HG02981 (cell line): ENCODE measurements at regions not wholly inside any gene's neighbourhood (a gene's known extent, or its start where the extent isn't known, plus 50 kb on each side); places are given as distances from the start of the nearest gene placed in this dataset.
"Not testable (repeated sequence)": the region's sequence is repeated elsewhere in the genome, so short reads cannot be mapped to it uniquely, and the experiment has no call there.

Source experiments
- ATAC-seq: cut with Tn5 transposase; IDR thresholded peaks from one replicate; pipeline ENCODE4 v1.9.1; 2021; ENCODE audit warnings: mild to moderate bottlenecking, moderate library complexity; ENCODE audit not compliant: unreplicated experiment

DNA sequence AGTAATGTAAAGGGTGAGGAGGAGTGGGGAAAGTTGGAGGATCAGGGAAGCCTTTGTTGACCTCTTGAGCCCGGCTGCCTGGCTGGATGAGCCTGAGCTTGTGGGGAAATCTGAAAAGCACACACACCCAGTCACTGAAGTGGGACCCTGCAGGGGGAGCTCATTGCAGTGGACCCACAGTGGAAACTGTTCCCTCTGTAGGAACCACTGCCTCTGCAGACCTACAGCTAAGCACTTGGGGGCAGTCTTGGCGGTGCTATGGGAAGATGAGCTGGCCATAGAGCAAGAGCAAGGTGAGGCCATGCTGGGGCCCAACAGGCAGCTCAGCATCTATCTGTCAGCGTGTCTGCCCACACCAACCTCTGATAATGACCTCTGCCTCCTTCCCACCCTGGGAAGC lies 294.8 kb downstream of the TSHZ3 start:
- ATAC-seq, result no peak

GRCh38 chr19:31049431-31049830 lies 299.8 kb downstream of the TSHZ3 start:
- ATAC-seq, result no peak

- no peak for ATAC-seq
These were observed 303.2 kb downstream of the TSHZ3 start for GRCh38 chr19:31046024-31046423.

DNA sequence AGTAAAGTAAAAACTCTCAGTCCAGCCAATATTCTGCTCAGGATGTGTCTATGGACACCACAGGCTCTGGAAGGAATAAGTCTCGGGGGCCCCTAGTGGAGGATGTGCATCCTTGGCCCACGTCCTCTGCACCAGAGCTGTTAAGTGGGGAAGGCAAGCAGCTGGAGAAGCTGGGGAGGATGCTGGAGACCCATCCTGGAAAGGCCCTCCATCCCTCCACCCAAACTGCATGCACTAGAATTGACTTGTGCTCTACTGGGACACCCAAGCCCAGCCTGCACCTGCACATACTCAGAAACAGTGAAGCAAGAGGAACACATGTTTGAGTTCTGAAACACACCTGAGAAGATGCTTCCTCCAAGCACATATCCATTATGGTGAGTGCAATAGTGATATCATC lies 307.8 kb downstream of the TSHZ3 start:
- no peak for ATAC-seq

- ATAC-seq, result no peak
These were observed 310.1 kb downstream of the TSHZ3 start for GRCh38 chr19:31039151-31039550.

GRCh38 chr19:31037286-31037980 lies 311.8 kb downstream of the TSHZ3 start:
- ATAC-seq, result no peak

DNA sequence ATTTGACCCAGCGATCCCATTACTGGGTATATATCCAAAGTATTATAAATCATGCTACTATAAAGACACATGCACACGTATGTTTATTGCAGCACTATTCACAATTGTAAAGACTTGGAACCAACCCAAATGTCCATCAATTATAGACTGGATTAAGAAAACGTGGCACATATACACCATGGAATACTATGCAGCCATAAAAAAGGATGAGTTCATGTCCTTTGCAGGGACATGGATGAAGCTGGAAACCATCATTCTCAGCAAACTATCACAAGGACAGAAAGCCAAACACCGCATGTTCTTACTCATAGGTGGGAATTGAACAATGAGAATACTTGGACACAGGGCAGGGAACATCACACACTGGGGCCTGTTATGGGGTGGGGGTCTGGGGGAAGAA lies 317.8 kb downstream of the TSHZ3 start:
- not testable (repeated sequence) for ATAC-seq

GRCh38 chr19:31023038-31023437 lies 326.2 kb downstream of the TSHZ3 start:
- ATAC-seq, result no peak

DNA sequence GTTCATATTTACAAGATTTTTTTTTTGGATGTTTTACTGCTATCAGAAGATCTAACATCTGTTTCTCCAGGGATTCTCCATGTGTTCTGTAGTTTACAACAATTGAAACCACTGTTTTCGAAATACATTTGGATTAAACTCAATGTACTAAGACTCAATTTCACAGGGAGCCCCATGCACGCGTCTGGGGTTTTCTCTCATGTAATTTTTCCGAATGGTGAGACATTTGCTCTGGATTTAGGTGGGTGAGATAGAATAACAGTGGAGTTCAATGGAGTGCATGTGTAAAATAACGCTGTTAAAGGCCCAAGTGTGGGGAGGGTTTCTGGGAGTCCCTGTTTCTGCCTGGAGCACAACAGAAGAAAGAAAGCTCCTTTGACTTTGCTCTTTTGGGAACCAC lies 330.3 kb downstream of the TSHZ3 start:
- ATAC-seq, result no peak

DNA sequence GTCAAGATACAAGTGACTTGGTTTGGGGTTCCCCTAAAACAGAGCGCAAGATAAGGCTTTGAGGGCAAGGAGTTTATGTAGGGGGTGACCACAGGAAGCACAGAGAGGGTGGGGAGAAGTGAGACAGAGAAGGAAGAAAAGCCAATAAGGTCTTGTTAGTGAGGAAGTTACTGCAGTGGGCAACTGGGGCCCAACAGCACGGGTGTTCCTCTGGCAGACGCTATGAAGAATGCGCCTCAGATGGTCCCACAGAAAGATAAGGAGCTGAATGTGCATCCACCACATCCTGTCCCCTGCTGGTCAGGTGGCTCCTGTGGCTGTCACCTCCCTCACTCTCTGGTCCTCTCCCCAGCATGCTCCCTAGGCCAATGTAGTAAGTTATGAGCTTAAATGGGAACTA lies 333.5 kb downstream of the TSHZ3 start:
- ATAC-seq, result no peak

DNA sequence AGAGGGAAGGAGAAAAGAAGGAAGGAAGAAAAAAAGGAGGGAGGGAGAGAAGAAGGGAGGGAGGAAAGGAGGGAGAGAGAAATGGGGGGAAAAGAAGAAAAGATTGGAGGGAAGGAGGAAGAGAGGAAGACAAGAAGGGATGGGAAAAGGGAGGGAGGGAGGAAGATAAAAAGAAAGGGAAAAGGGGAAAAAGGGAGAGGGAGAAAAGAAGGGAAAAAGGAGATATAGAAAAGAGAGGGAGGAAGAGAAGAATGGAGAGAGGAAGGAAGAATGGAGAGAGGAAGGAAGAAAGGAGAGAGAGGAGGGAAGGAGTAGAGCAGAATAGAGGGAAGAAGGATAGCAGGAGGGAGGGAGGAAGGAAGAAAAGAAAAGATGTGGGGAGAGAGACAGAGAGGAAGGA lies 334.6 kb downstream of the TSHZ3 start:
- ATAC-seq, result no peak

GRCh38 chr19:31013384-31014020 lies 335.7 kb downstream of the TSHZ3 start:
- no peak for ATAC-seq

DNA sequence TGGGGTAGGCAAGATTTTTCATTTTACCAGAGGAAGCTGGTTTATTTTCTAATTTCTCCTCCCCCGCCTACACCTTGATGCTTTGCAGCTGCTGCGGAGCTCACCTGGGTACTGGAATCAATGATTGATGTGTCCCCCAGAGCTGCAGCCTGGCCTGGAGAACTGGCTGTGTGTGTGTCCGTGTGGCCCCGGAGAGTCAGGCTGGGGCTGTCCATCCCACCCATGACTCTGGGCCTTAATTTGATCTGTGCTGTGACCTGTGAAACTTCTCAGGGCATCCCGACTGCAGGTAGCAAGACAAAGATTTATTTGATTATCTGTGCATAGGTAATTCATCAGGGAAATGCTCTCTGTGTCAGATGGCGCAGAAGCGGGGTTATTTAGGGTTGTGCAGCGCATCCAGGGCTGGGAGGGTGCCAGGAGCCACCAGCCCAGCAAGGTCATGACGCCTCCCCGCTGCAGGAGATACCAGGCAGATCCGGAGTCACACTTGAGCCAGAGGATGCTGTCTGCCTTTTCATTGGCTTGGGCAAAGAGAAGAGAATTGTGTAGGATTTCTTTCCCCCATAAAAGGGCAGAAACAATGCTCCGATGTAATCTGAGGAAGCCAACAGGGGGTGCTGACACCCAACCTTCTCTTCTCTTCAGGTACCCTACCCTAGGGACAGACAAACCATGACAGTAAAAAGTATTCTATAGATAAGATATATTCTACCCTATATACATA lies 346.6 kb downstream of the TSHZ3 start:
- no peak for ATAC-seq

DNA sequence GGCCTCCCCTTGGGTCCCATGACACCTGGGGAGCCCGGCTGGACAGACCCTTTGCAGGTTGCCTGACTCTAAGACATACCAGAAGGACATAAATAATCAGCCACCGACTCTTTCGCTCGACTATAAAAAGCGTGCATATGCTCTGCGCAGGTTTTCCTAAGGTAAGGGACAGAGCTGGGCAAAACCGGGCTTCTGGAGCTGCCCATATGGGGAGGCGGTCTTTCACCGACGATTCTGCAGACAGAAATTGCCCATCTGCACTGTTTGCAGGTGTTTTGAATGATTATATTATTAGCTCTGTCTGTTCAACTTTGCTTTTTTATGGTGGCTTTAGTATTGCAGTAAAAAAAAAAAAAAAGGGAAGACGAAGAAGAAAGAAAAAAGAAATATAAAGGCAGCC lies 347.2 kb downstream of the TSHZ3 start:
- ATAC-seq, result no peak

- no peak for ATAC-seq
These were observed 348.3 kb downstream of the TSHZ3 start for GRCh38 chr19:31000913-31001312.

- ATAC-seq, result no peak
These were observed 349.5 kb downstream of the TSHZ3 start for GRCh38 chr19:30999726-31000125.

DNA sequence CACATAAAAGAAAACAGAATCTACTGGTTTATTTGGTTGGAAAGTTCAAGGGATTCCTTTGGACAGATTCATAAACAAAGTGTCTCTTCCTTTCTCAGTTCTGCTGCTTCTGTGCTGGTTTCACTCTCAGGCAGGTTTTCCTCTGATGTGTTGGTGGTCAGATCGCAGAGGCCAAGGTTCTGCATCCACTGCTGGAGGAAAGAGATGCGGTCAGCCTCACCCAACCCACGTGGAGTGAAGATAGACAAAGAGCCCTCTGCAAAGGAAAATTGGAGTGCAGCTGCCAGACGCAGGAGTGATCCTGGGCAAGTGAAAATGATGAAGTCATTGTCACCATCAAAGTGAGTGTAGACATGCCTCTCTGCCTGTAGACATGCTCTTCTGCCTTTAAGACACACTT lies 352.0 kb downstream of the TSHZ3 start:
- ATAC-seq, result no peak

DNA sequence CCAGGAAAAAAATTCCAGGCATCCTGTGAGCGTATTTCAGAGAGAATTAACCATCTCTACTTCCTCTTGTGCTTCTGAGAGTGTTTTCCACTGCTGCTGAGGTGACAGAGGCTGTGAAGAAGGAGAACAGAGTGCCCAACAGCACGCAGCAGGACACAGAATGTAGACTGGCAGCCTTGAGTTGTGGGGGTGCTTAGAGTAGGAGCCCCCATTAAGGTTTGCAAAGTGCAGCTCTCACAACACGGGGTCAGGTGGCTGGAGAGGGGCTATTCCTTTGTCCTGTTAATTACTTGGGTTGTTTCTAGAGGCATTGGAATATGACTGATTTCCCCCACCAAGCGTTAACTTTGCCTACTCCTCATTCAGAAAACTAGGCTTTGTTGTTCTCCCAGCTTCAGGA lies 370.6 kb downstream of the TSHZ3 start:
- ATAC-seq, result no peak

GRCh38 chr19:30969591-30969990 lies 379.6 kb downstream of the TSHZ3 start:
- ATAC-seq, result no peak

- no peak for ATAC-seq
These were observed 380.3 kb downstream of the TSHZ3 start for GRCh38 chr19:30968841-30969399.

DNA sequence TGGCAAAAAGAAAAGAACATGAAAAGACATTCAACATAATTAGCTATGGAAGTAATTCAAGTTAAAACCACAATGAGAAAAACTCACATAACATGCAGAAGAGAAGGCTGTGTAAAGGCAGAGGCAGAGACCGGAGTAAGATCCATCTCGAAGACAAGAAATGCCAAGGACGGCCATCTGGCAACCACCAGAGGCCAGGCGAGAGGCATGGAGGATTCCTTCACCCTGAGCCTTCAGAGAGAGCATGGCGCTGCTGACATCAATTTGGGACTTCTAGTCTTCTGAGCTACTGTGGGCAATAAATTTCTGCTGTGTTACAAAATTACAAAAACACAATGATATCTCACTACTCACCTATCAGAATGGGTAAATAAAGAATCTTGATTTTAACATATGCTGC lies 381.0 kb downstream of the TSHZ3 start:
- ATAC-seq, result no peak

DNA sequence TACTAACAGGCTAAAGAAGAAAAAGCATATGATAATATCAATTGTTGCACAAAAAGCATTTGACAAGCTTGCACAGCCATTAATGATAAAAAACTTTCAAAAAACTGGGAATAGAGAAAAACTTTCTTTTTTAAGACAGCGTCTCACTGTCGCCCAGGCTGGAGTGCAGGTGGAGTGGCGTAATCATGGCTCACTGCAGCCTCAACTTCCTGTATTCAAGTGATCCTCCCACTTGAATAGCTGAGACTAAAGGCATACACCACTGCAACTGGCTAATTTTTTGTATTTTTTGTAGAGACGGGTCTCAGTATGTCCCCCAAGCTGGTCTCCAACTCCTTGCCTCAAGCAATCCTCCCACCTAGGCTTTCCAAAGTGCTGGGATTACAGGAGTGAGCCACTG lies 382.8 kb downstream of the TSHZ3 start:
- ATAC-seq, result no peak
